Stimulated activated CD8-positive, alpha-beta memory T cell treated with anti-CD3 and anti-CD28 coated beads, Interleukin-4, amount 100 ng/mL, for 4 hours (primary cell): ENCODE measurements at regions not wholly inside any gene's neighbourhood (a gene's known extent, or its start where the extent isn't known, plus 50 kb on each side); places are given as distances from the start of the nearest gene placed in this dataset.
"Not testable (repeated sequence)": the region's sequence is repeated elsewhere in the genome, so short reads cannot be mapped to it uniquely, and the experiment has no call there.

Experiments used
- DNase-seq, 2 donors: peaks; one replicate each; pipeline ENCODE4 v3.0.0-alpha.2; 2020; ENCODE audit warnings: low read depth in 2 of 2, low spot score in 1 of 2

GRCh38 chr17:74132354-74132753 is 71.1 kb upstream of the RPL38 start:
- no peak for DNase-seq

GRCh38 chr17:74133740-74134139 is 69.7 kb upstream of the RPL38 start:
- no peak for DNase-seq

GRCh38 chr17:74134234-74134633 is 69.2 kb upstream of the RPL38 start:
- DNase-seq = not testable (repeated sequence)

GRCh38 chr17:74134991-74135390 is 68.5 kb upstream of the RPL38 start:
- DNase-seq = no peak

- no peak for DNase-seq
These were observed 67.9 kb upstream of the RPL38 start for GRCh38 chr17:74135391-74136167.

GRCh38 chr17:74137416-74137815 is 66.1 kb upstream of the RPL38 start:
- no peak for DNase-seq

GRCh38 chr17:74139120-74139519 is 64.4 kb upstream of the RPL38 start:
- DNase-seq = no peak

- no peak for DNase-seq
These were observed 63.2 kb upstream of the RPL38 start for GRCh38 chr17:74140282-74140681.

- no peak for DNase-seq
These were observed 61.9 kb upstream of the RPL38 start for GRCh38 chr17:74141612-74142011.

GRCh38 chr17:74143318-74143717 is 60.2 kb upstream of the RPL38 start:
- DNase-seq = not testable (repeated sequence)

GRCh38 chr17:74145756-74146155 is 57.7 kb upstream of the RPL38 start:
- no peak for DNase-seq

GRCh38 chr17:74146196-74146595 is 57.3 kb upstream of the RPL38 start:
- no peak for DNase-seq

- no peak for DNase-seq
These were observed 56.2 kb upstream of the RPL38 start for GRCh38 chr17:74147056-74147835.

GRCh38 chr17:74147966-74148365 is 55.5 kb upstream of the RPL38 start:
- DNase-seq = no peak

- DNase-seq = no peak
These were observed 55.0 kb upstream of the RPL38 start for GRCh38 chr17:74148446-74148845.

GRCh38 chr17:74148901-74149596 is 54.4 kb upstream of the RPL38 start:
- no peak for DNase-seq

- DNase-seq = no peak
These were observed 53.7 kb upstream of the RPL38 start for GRCh38 chr17:74149597-74150427.

- no peak for DNase-seq
These were observed 53.0 kb upstream of the RPL38 start for GRCh38 chr17:74150428-74151025.

- no peak for DNase-seq
These were observed 51.7 kb upstream of the RPL38 start for GRCh38 chr17:74151551-74152315.
